Muscle of leg (tissue), 3 donors: ENCODE measurements at regions not wholly inside any gene's neighbourhood (a gene's known extent, or its start where the extent isn't known, plus 50 kb on each side); places are given as distances from the start of the nearest gene placed in this dataset.

ENCODE experiments used
- DNase-seq: peaks from one replicate; pipeline ENCODE4 v3.0.0; 2013
- H3K27ac ChIP-seq: one replicate; pipeline ENCODE4 v1.5.1; 2013; ENCODE audit warnings: mild to moderate bottlenecking, low read length, control low read depth
- H3K27me3 ChIP-seq: one replicate; pipeline ENCODE4 v1.6.1; 2013; ENCODE audit warnings: low read length; ENCODE audit not compliant: control insufficient read depth, insufficient read depth
- H3K36me3 ChIP-seq: one replicate; pipeline ENCODE4 v1.6.1; 2013; ENCODE audit warnings: low read length; ENCODE audit not compliant: control insufficient read depth, insufficient read depth
- H3K4me1 ChIP-seq: one replicate; pipeline ENCODE4 v1.6.1; 2013; ENCODE audit warnings: low read length; ENCODE audit not compliant: control insufficient read depth, insufficient read depth
- H3K4me3 ChIP-seq: one replicate; pipeline ENCODE4 v1.5.1; 2013; ENCODE audit warnings: low read length, control low read depth
- H3K9me3 ChIP-seq: replicated peaks from 2 replicates; pipeline ENCODE4 v1.6.1; 2013; ENCODE audit warnings: low read depth, low read length; ENCODE audit not compliant: control insufficient read depth
- WGBS: methylation state at CpG from one replicate; pipeline ENCODE4 v1.1.5; 2013; ENCODE audit warnings: missing lambda C conversion rate; ENCODE audit not compliant: insufficient coverage; 5-methylcytosine and 5-hydroxymethylcytosine counted together

DNA sequence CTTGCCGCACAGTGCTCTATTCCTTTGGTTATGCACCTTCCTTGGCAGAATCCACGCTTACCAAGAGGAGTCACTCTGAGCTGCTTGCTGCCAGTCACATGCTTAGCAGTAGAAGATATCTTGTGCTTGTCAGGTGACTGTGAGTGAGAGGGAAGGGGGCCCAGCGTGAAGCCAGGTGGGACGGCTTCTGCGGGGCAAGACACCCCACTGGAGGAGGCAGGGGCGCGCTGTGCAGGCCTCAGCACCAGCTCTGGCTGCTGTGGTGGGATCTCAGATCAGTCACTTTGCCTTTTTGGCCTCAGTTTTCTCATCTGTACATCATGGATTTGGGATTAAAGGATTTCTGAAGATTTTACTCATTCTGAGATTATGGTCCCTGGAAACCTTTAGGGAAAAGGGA is 63.9 kb upstream of the B3GAT1 start:
- Histone ChIP-seq H3K36me3 (no peaks in the 10 kb centered on the region), H3K27me3 (peaks cover 14% of the 10 kb centered on the region), H3K4me3 (no peak overlapping the region), H3K9me3 (no peaks in the 10 kb centered on the region), H3K4me1 (no peaks in the 10 kb centered on the region), H3K27ac (no peak overlapping the region)
- DNase-seq = no peak
- WGBS = 62% methylated on average over 5 of the region's 7 CpGs

- H3K27ac ChIP-seq = no peak overlapping the region
- peaks cover 15% of the 10 kb centered on the region for H3K27me3 ChIP-seq
- DNase-seq = no peak
- no peak overlapping the region for H3K4me3 ChIP-seq
- 83% methylated on average over 6 of the region's 9 CpGs for WGBS
- no peaks in the 10 kb centered on the region for H3K9me3 ChIP-seq
- no peaks in the 10 kb centered on the region for H3K36me3 ChIP-seq
- no peaks in the 10 kb centered on the region for H3K4me1 ChIP-seq
Measured at GRCh38 chr11:134474942-134475341, 62.9 kb upstream of the B3GAT1 start.

- H3K9me3 ChIP-seq = no peaks in the 10 kb centered on the region
- no peaks in the 10 kb centered on the region for H3K4me1 ChIP-seq
- H3K36me3 ChIP-seq = no peaks in the 10 kb centered on the region
- WGBS = 83% methylated on average over 15 of the region's 21 CpGs
- DNase-seq = no peak
- no peak overlapping the region for H3K27ac ChIP-seq
- peaks cover 15% of the 10 kb centered on the region for H3K27me3 ChIP-seq
- H3K4me3 ChIP-seq = no peak overlapping the region
Measured at GRCh38 chr11:134474070-134474860, 62.2 kb upstream of the B3GAT1 start.

- peaks cover 22% of the 10 kb centered on the region for H3K27me3 ChIP-seq
- H3K27ac ChIP-seq = no peak overlapping the region
- H3K9me3 ChIP-seq = no peaks in the 10 kb centered on the region
- no peaks in the 10 kb centered on the region for H3K36me3 ChIP-seq
- no peak overlapping the region for H3K4me3 ChIP-seq
- WGBS = 84% methylated on average over 6 of the region's 9 CpGs
- H3K4me1 ChIP-seq = no peaks in the 10 kb centered on the region
- DNase-seq = no peak
Measured at GRCh38 chr11:134471716-134472455, 59.8 kb upstream of the B3GAT1 start.

- H3K27me3 ChIP-seq = peaks cover 26% of the 10 kb centered on the region
- H3K36me3 ChIP-seq = no peaks in the 10 kb centered on the region
- no peaks in the 10 kb centered on the region for H3K9me3 ChIP-seq
- H3K27ac ChIP-seq = no peak overlapping the region
- DNase-seq = peak; percentile 37
- no peak overlapping the region for H3K4me3 ChIP-seq
- peaks cover 3% of the 10 kb centered on the region for H3K4me1 ChIP-seq
- WGBS = 22% methylated on average over 26 of the region's 28 CpGs
Measured at GRCh38 chr11:134471087-134471715, 59.2 kb upstream of the B3GAT1 start.

- H3K27me3 ChIP-seq = peaks cover 34% of the 10 kb centered on the region
- no peak for DNase-seq
- H3K9me3 ChIP-seq = no peaks in the 10 kb centered on the region
- 100% methylated on average over 2 of the region's 6 CpGs for WGBS
- no peaks in the 10 kb centered on the region for H3K36me3 ChIP-seq
- H3K27ac ChIP-seq = no peak overlapping the region
- H3K4me1 ChIP-seq = peaks cover 6% of the 10 kb centered on the region
- H3K4me3 ChIP-seq = no peak overlapping the region
Measured at GRCh38 chr11:134470238-134470637, 58.2 kb upstream of the B3GAT1 start.

DNA sequence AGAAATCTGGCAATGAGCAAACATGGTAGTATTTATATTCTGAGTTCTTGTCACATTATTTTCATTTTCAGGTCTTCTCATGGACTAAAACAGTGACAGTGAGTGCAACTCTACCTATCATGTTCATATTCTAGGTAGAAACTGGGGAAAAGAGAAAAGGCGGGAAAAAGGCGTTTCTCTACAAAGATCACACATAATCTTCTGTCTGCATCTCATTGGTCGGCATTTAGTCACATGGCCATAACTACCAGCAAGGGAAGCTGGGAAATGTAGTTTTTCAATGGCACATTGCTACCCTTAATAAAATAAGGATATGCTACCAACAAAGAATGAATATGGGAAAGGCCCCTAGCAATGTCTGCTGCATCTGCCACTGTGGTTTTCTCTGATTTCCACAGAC is 57.6 kb upstream of the B3GAT1 start:
- peak; percentile 5 for DNase-seq

DNA sequence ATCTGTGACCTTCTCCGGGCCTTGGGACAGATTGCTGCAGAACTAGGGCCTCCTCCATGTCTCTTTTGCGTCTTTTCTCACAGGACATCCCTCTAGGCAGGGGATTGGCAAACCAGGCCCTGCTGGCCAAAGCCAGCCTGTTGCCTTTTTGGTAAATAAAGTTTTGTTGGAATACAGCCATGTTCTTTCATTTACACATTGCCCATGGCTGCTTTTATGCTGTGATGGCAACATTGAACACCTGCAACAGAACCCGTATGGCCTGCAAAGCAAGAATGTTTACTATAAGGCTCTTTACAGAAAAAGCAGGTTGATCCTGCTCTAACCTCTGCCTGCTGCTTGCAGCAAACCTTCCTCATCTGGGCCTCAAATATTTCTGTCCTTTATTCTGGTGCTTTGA is 56.8 kb upstream of the B3GAT1 start:
- no peaks in the 10 kb centered on the region for H3K9me3 ChIP-seq
- no peak overlapping the region for H3K4me3 ChIP-seq
- peaks cover 37% of the 10 kb centered on the region for H3K27me3 ChIP-seq
- H3K4me1 ChIP-seq = peaks cover 6% of the 10 kb centered on the region
- H3K36me3 ChIP-seq = no peaks in the 10 kb centered on the region
- 80% methylated on average over 1 of the region's 3 CpGs for WGBS
- no peak overlapping the region for H3K27ac ChIP-seq
- no peak for DNase-seq

More for the DNA sequence above, 57.6 kb upstream of the B3GAT1 start:
- Histone ChIP-seq H3K27ac (no peak overlapping the region), H3K27me3 (peaks cover 37% of the 10 kb centered on the region), H3K36me3 (no peaks in the 10 kb centered on the region), H3K4me1 (peaks cover 6% of the 10 kb centered on the region), H3K4me3 (no peak overlapping the region), H3K9me3 (no peaks in the 10 kb centered on the region)
- no CpG with 5 or more reads among the region's 3 CpGs for WGBS

- WGBS = 79% methylated on average over 7 of the region's 10 CpGs
- DNase-seq = no peak
- H3K36me3 ChIP-seq = no peaks in the 10 kb centered on the region
- H3K27ac ChIP-seq = no peak overlapping the region
- peaks cover 6% of the 10 kb centered on the region for H3K4me1 ChIP-seq
- no peaks in the 10 kb centered on the region for H3K9me3 ChIP-seq
- H3K4me3 ChIP-seq = no peak overlapping the region
- H3K27me3 ChIP-seq = peaks cover 41% of the 10 kb centered on the region
Measured at GRCh38 chr11:134468081-134468668, 56.1 kb upstream of the B3GAT1 start.
